H1 (cell line): ENCODE measurements at regions not wholly inside any gene's neighbourhood (a gene's known extent, or its start where the extent isn't known, plus 50 kb on each side); places are given as distances from the start of the nearest gene placed in this dataset.

ENCODE experiments used
- CTCF ChIA-PET: fragments of 300-600 bp; sonication (Branson Sonifier 250); formaldehyde crosslinking; loops from one replicate; lab custom pipeline; 2021; ENCODE audit not compliant: partially characterized antibody; lab: Charles Lee
- POLR2A ChIA-PET: fragments of 300-600 bp; sonication (Branson Sonifier 250); formaldehyde crosslinking; loops from one replicate; lab custom pipeline; 2021; ENCODE audit warnings: inconsistent platforms; ENCODE audit not compliant: partially characterized antibody; lab: Charles Lee
- DNase-seq, 2 experiments: peaks; one replicate each; pipeline versions ENCODE4 v3.0.0 to v3.0.0-alpha.2; 2010 to 2022; ENCODE audit warnings: low spot score in 2 of 2, low read depth in 1 of 2, mixed read lengths in 1 of 2
- FAIRE-seq: peaks from 2 replicates; lab custom pipeline; 2011; peaks lifted over from hg19 to GRCh38; lab: Jason Lieb, UNC
- H2AFZ ChIP-seq: 2 replicates; pipeline ENCODE4 v1.8.1; 2012; ENCODE audit warnings: low read length, inconsistent platforms
- H2AK5ac ChIP-seq: 2 replicates; pipeline ENCODE4 v1.6.1; 2013; ENCODE audit warnings: low read depth, low read length
- H2BK120ac ChIP-seq: replicated peaks from 2 replicates; pipeline ENCODE3; 2013; ENCODE audit warnings: low read depth, low read length, inconsistent platforms
- H2BK12ac ChIP-seq: 2 replicates; pipeline ENCODE4 v1.6.1; 2013; ENCODE audit warnings: low read depth, low read length
- H2BK15ac ChIP-seq: 2 replicates; pipeline ENCODE4 v1.6.1; 2013; ENCODE audit warnings: low read length
- H2BK20ac ChIP-seq: 2 replicates; pipeline ENCODE4 v1.6.1; 2013; ENCODE audit warnings: low read length
- H2BK5ac ChIP-seq: 2 replicates; pipeline ENCODE4 v1.6.1; 2013; ENCODE audit warnings: low read depth, low read length
- H3K14ac ChIP-seq: 2 replicates; pipeline ENCODE4 v1.6.1; 2013; ENCODE audit warnings: inconsistent platforms; ENCODE audit not compliant: insufficient read length
- H3K18ac ChIP-seq: 2 replicates; pipeline ENCODE4 v1.6.1; 2013; ENCODE audit warnings: low read length; ENCODE audit errors: extremely low read depth
- H3K23ac ChIP-seq: 2 replicates; pipeline ENCODE4 v1.6.1; 2013; ENCODE audit warnings: inconsistent platforms; ENCODE audit not compliant: insufficient read length
- H3K23me2 ChIP-seq: 2 replicates; pipeline ENCODE4 v1.6.1; 2013; ENCODE audit warnings: low read depth, low read length
- H3K27ac ChIP-seq: 2 replicates; pipeline ENCODE4 v1.6.1; 2011; ENCODE audit warnings: low read depth, low read length, inconsistent platforms
- H3K27me3 ChIP-seq, 4 experiments: replicated peaks in 1 of 4; 1 replicate in 1 of 4; 2 replicates in 3 of 4; pipeline versions ENCODE4 v1.6.1 to v1.8.1; 2011 to 2013; ENCODE audit warnings: low read length in 3 of 4, mild to moderate bottlenecking in 3 of 4, inconsistent platforms in 2 of 4, mixed read lengths in 2 of 4, moderate library complexity in 1 of 4; ENCODE audit not compliant: control insufficient read depth in 3 of 4, insufficient read depth in 3 of 4; ENCODE audit errors: extremely low read depth in 1 of 4
- H3K36me3 ChIP-seq, 4 experiments: 2 replicates each; pipeline versions ENCODE4 v1.6.1 to v1.8.1; 2011 to 2013; ENCODE audit warnings: mild to moderate bottlenecking in 4 of 4, low read length in 3 of 4, moderate library complexity in 2 of 4, control low read depth in 1 of 4, inconsistent platforms in 1 of 4; ENCODE audit not compliant: insufficient read depth in 4 of 4, control insufficient read depth in 2 of 4
- H3K4ac ChIP-seq: replicated peaks from 2 replicates; pipeline ENCODE3; 2013; ENCODE audit warnings: low read length, low read depth, mixed read lengths, inconsistent platforms; ENCODE audit not compliant: insufficient read length
- H3K4me1 ChIP-seq, 4 experiments: replicated peaks in 1 of 4; 1 replicate in 1 of 4; 2 replicates in 3 of 4; pipeline versions ENCODE4 v1.6.1 to v1.8.1; 2011 to 2013; ENCODE audit warnings: low read length in 3 of 4, inconsistent platforms in 2 of 4, mixed read lengths in 1 of 4; ENCODE audit not compliant: insufficient read depth in 4 of 4, control insufficient read depth in 3 of 4
- H3K4me2 ChIP-seq, 2 experiments: 2 replicates each; pipeline versions ENCODE4 v1.6.1 to v1.8.1; 2011 to 2013; ENCODE audit warnings: low read depth in 2 of 2, low read length in 2 of 2, control low read depth in 1 of 2, inconsistent platforms in 1 of 2, mild to moderate bottlenecking in 1 of 2; ENCODE audit not compliant: insufficient read depth in 1 of 2
- H3K4me3 ChIP-seq, 4 experiments: fragments of 200-600, 300-600 bp in 1 of 4; sonication (generic), shearing (Covaris generic), sonication (Bioruptor Twin) in 1 of 4; 2 replicates each; pipeline versions ENCODE4 v1.5.1 to v1.8.1; 2011 to 2016; ENCODE audit warnings: low read length in 4 of 4, low read depth in 3 of 4, control low read depth in 2 of 4, inconsistent platforms in 2 of 4, mild to moderate bottlenecking in 2 of 4, mixed read lengths in 1 of 4, moderate library complexity in 1 of 4; ENCODE audit not compliant: insufficient read depth in 2 of 4; ENCODE audit errors: extremely low read depth in 1 of 4
- H3K56ac ChIP-seq: replicated peaks from 2 replicates; pipeline ENCODE3; 2013; ENCODE audit warnings: low read depth, mild to moderate bottlenecking, mixed read lengths, low read length, inconsistent platforms; ENCODE audit not compliant: insufficient read length
- H3K79me1 ChIP-seq: 2 replicates; pipeline ENCODE4 v1.6.1; 2013; ENCODE audit warnings: low read depth, low read length, control low read depth
- H3K79me2 ChIP-seq, 2 experiments: 2 replicates each; pipeline versions ENCODE4 v1.6.1 to v1.8.1; 2012 to 2013; ENCODE audit warnings: low read length in 2 of 2, mild to moderate bottlenecking in 2 of 2, inconsistent platforms in 1 of 2; ENCODE audit not compliant: insufficient read depth in 2 of 2, control insufficient read depth in 1 of 2
- H3K9ac ChIP-seq, 4 experiments: replicated peaks in 1 of 4; 1 replicate in 1 of 4; 2 replicates in 3 of 4; pipeline versions ENCODE4 v1.6.1 to v1.8.1; 2011 to 2013; ENCODE audit warnings: low read depth in 3 of 4, low read length in 3 of 4, control low read depth in 2 of 4, mild to moderate bottlenecking in 2 of 4, moderate library complexity in 2 of 4, inconsistent platforms in 1 of 4; ENCODE audit errors: extremely low read depth in 1 of 4
- H3K9me3 ChIP-seq, 2 experiments: 2 replicates each; pipeline versions ENCODE4 v1.6.1 to v1.8.1; 2012 to 2013; ENCODE audit warnings: mild to moderate bottlenecking in 2 of 2, moderate library complexity in 2 of 2, control low read depth in 1 of 2, inconsistent platforms in 1 of 2, low read depth in 1 of 2, low read length in 1 of 2, mixed read lengths in 1 of 2; ENCODE audit not compliant: insufficient read depth in 2 of 2
- H4K20me1 ChIP-seq, 2 experiments: replicated peaks in 1 of 2; 2 replicates each; pipeline versions ENCODE3 to v1.8.1; 2011 to 2013; ENCODE audit warnings: inconsistent platforms in 2 of 2, low read length in 2 of 2, mild to moderate bottlenecking in 1 of 2; ENCODE audit not compliant: insufficient read depth in 2 of 2, control insufficient read depth in 1 of 2
- H4K5ac ChIP-seq: 2 replicates; pipeline ENCODE4 v1.6.1; 2013; ENCODE audit warnings: low read length, low read depth, mixed read lengths, inconsistent platforms; ENCODE audit not compliant: insufficient read length
- H4K8ac ChIP-seq: 2 replicates; pipeline ENCODE4 v1.8.0; 2013; ENCODE audit warnings: mild to moderate bottlenecking, moderate library complexity, low read length, inconsistent platforms; ENCODE audit not compliant: insufficient read depth; ENCODE audit errors: extremely low read depth
- H4K91ac ChIP-seq: replicated peaks from 2 replicates; pipeline ENCODE3; 2013; ENCODE audit warnings: low read length, mixed read lengths, inconsistent platforms; ENCODE audit not compliant: insufficient read length
- ASH2L ChIP-seq: fragments of 200-600, 300-600 bp; sonication (generic); IDR thresholded peaks from one replicate; pipeline ENCODE4 v1.7.1; 2017; ENCODE audit warnings: low read length
- BRCA1 ChIP-seq: IDR thresholded peaks from 2 replicates; pipeline ENCODE4 v1.6.1; 2012; ENCODE audit warnings: low read depth, low read length, improper control_type of control experiment
- POLR2A ChIP-seq, 2 experiments: IDR thresholded peaks; 1 replicate in 1 of 2; 2 replicates in 1 of 2; pipeline ENCODE4 v1.6.1; 2011; ENCODE audit warnings: low read depth in 2 of 2, low read length in 2 of 2, mild to moderate bottlenecking in 2 of 2; ENCODE audit errors: control extremely low read depth in 1 of 2
- TAF7 ChIP-seq: optimal IDR thresholded peaks from 2 replicates; pipeline ENCODE3; 2011; ENCODE audit warnings: low read depth, mild to moderate bottlenecking, inconsistent platforms, low read length, moderate library complexity, borderline replicate concordance
- WGBS, 2 experiments: shearing (Covaris generic) in 1 of 2; methylation state at CpG; one replicate each; pipeline versions ENCODE4 v1.1.6 to v1.1.7; 2013 to 2015; ENCODE audit warnings: low lambda C conversion rate in 2 of 2, mixed read lengths in 2 of 2, inconsistent platforms in 1 of 2, low coverage in 1 of 2, missing lambda C conversion rate in 1 of 2; ENCODE audit not compliant: insufficient replicate concordance in 2 of 2, insufficient coverage in 1 of 2, insufficient read length in 1 of 2; ENCODE audit errors: extremely low coverage in 1 of 2, missing lambda C conversion rate in 1 of 2; 5-methylcytosine and 5-hydroxymethylcytosine counted together

- DNase-seq (peak in 1 of 2 experiments; percentile 35), FAIRE-seq (no peak)
- no peak overlapping the region for H3K27ac ChIP-seq
- H3K4me1 ChIP-seq, result no peaks in the 10 kb centered on the region
- H3K14ac ChIP-seq, result no peak overlapping the region
- 91% methylated on average over 12 of the region's 12 CpGs; no CpG with 5 or more reads in 1 of the 2 experiments for WGBS, 2 experiments
- H3K9ac ChIP-seq, result no peak overlapping the region
- no peaks in the 10 kb centered on the region for H3K27me3 ChIP-seq
- no peaks in the 10 kb centered on the region for H4K20me1 ChIP-seq
- H3K36me3 ChIP-seq, result no peaks in the 10 kb centered on the region
- H2BK12ac ChIP-seq, result 0 out of 2 replicates have a peak overlapping the region, but pooled peaks have one; percentile 56
- no peak overlapping the region for H4K8ac ChIP-seq
- no peak overlapping the region for H2BK120ac ChIP-seq
- no peak overlapping the region for H3K23ac ChIP-seq
- no peaks in the 10 kb centered on the region for H3K23me2 ChIP-seq
- no peak overlapping the region for H4K5ac ChIP-seq
- H2BK15ac ChIP-seq, result no peak overlapping the region
- POLR2A ChIA-PET, result no interaction called here
- H3K4ac ChIP-seq, result no peak overlapping the region
- no peaks in the 10 kb centered on the region for H3K9me3 ChIP-seq
- H2BK20ac ChIP-seq, result peak overlapping the region; percentile 48; the same call in 1 of the 2 replicates
- CTCF ChIA-PET, result interaction anchor here (0.7 to 1.0 kb wide), 2 partner anchors 85 to 111 kb away, joined by 3 read pairs; no protein-coding TSS in a partner anchor
- H3K79me2 ChIP-seq, result no peaks in the 10 kb centered on the region
- no peak overlapping the region for H3K18ac ChIP-seq
- no peak overlapping the region for H2AFZ ChIP-seq
- 0 out of 2 replicates have a peak overlapping the region, but pooled peaks have one; percentile 65 for H2AK5ac ChIP-seq
- no peak overlapping the region for H3K4me2 ChIP-seq
- no peaks in the 10 kb centered on the region; the same call in 1 of the 2 replicates for H3K79me1 ChIP-seq
- H4K91ac ChIP-seq, result no peak overlapping the region
- no peak overlapping the region for H3K4me3 ChIP-seq
- H2BK5ac ChIP-seq, result 0 out of 2 replicates have a peak overlapping the region, but pooled peaks have one; percentile 24
- TF ChIP-seq BRCA1 (no peak), ASH2L (no peak), POLR2A (IDR thresholded peaks at IDR 0.05; ENCODE audit: control extremely low read depth in 1 of 2, low read depth in 2 of 2, low read length in 2 of 2) (no peak), TAF7 (no peak)
- H3K56ac ChIP-seq, result no peak overlapping the region
Measured at GRCh38 chr1:4017636-4018365, 117.7 kb upstream of the C1orf174 start.
